GM12874 (cell line): ENCODE measurements at regions not wholly inside any gene's neighbourhood (a gene's known extent, or its start where the extent isn't known, plus 50 kb on each side); places are given as distances from the start of the nearest gene placed in this dataset.

Experiments
- TF ChIP-seq, protein P1 (sequence below): IDR thresholded peaks from 2 replicates; pipeline ENCODE4 v1.5.1; 2011; ENCODE audit warnings: low read depth, mild to moderate bottlenecking, control low read depth, low read length, moderate library complexity; ENCODE audit not compliant: insufficient read depth

DNA sequence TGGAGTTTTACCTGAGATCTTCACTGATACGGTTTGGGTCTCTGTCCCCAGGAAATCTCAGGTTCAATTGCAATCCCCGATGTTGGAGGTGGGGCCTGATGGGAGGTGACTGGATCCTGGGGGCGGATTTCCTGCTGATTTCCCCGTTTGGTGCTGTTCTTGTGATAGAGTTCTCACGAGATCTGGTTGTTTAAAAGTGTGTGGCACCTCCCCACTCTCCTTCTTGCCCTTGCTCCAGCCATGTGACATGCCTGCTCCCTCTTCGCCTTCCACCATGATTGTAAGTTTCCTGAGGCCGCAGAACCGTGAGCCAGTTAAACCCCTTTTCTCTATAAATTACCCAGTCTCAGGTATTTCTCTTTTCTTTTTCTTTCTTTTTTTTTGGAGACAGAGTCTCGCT, 126.4 kb upstream of the SLC45A1 start:
- TF ChIP-seq, protein P1, sequence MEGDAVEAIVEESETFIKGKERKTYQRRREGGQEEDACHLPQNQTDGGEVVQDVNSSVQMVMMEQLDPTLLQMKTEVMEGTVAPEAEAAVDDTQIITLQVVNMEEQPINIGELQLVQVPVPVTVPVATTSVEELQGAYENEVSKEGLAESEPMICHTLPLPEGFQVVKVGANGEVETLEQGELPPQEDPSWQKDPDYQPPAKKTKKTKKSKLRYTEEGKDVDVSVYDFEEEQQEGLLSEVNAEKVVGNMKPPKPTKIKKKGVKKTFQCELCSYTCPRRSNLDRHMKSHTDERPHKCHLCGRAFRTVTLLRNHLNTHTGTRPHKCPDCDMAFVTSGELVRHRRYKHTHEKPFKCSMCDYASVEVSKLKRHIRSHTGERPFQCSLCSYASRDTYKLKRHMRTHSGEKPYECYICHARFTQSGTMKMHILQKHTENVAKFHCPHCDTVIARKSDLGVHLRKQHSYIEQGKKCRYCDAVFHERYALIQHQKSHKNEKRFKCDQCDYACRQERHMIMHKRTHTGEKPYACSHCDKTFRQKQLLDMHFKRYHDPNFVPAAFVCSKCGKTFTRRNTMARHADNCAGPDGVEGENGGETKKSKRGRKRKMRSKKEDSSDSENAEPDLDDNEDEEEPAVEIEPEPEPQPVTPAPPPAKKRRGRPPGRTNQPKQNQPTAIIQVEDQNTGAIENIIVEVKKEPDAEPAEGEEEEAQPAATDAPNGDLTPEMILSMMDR: no peak

DNA sequence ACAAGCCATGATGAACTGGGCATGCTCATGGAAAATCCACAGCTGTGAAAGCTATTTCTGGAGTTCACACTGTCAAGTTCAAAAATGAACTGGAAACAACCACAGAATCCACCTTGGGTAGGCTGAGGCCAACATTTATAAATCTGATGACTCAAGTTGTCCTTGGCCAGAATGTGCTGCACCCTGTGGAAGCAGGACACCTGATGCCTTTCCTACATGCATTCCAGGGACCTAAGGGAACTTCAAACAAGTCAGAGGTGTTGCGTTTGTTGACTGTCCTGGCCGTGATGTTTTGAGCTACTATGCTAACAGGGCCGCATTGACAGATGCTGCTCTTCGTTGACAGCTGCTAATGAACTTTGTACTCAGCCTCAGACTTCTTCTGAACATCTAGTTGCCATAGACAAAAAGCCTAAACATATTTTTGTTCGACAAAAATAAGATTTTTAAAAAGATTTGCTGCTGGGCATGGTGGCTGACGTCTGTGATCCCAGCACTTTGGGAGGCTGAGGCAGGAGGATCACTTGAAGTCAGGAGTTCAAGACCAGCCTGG, 127.9 kb upstream of the SLC45A1 start:
- TF ChIP-seq, protein P1: no peak

DNA sequence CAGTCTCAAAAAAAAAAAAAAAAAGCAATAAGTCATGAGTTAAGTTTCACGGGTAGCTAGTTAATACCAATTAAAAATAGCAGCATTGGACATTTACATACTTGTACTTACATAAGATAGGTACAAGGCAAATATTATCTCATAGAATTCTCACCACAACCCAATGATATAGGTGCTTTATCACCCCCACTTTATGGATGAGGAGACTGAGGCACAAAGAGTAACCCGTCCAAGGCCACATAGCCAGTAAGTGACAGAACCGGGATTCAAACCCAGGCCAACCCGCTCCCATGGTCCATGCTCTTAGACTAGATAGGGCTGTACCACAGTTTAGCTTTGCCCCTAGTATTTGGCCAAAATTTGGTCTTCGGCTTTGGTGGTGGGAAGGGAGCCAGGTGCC, 132.5 kb upstream of the SLC45A1 start:
- TF ChIP-seq, protein P1: no peak

DNA sequence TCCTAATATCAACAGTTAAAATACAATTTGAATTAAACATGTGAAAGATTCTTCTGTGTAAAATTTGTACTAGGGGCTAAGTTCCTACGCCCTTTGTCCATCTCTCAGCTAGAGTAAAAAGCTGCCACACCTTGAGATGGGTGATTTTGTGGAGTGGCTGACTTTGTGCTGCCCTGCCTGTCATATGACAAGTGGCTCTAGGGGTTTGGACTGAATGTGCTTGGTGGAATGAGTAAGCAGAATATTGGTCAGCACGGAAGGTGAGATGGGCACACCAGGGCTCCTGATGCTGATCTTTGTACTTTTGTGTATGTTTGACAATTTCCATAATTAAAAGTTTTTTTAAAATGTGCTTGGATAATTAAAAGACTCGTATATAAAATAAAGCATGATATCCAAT, 133.6 kb upstream of the SLC45A1 start:
- TF ChIP-seq, protein P1: no peak

DNA sequence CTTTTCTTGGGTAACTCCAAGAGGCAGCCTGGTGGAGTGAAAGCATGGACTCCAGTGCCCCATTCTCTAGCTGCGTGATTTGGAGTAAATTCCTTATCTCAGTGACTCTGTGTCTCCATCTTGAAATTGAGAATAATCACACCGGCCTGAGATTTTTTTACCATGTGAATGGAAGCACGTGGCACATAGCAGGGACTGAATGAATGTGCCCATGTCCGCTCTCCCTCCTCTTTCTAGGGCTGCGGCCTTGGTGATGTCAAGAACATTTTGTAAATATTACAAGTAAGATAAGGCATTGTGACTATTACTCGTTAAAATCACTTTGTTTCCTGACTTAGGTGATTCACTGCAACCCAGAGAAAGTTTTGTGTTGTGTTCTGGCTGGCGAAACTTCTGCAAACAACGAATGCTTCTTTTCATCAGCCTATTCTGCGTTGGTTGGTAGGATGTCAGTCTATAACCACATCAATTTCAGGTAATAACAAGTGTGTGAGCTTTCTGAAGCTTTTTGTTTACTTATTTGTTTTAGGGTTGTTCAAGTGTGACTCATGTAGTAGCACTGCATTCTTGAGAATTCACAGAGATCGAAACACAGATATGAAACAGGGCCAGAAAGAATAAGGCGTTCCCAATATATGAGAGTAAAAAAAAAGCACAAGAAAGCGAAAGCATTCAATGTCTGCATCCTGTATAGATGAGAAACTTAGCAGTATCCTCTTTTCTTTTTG, 135.7 kb upstream of the SLC45A1 start:
- TF ChIP-seq, protein P1: no peak

DNA sequence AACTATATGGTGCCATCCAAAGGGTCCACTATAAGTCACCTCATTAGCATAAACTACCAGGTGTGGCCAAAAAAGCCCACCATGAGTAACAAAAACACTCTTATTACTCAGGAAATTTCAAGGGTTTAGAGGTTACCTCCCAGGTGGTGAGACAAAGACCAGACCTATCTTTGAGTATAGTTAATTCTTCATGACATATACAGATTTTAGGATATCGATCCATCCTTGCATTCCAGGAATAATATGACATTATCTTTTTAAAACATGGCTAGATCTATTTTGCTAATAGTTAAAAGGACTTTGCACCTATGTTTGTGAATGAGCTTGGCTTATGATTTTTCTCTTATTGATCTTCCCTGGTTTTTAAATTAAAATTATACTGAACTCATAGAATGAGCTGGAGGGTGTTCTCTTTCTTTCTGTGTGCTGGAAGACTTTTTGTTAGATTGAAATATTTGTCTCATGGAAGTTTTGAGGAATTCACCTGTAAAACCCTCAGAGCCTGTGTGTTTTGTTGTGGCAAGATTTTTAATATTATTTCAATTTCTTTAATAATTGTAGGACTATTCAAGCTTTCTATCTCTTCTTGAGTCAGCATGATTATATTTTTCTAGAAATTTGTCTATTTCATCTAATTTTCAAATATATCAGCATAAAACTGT, 138.7 kb upstream of the SLC45A1 start:
- TF ChIP-seq, protein P1: no peak

DNA sequence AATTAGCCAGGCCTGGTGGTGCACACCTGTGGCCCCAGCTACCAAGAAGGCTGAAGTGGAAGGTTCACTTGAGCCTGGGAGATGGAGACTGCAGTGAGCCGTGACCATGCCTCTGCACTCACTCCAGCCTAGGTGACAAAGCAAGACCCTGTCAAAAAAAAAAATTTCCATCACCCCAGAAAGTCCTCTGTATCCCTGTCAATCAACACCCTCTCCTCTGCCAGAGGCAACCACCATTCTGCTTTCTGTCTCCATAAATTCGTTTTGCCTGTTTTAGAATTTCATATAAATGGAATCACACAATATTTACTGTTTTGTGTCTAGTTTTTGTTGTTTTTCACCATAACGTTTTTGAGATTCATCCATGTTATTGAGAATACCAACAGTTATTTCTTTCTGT, 141.6 kb upstream of the SLC45A1 start:
- TF ChIP-seq, protein P1: no peak
